ENCODE measurements at regions not wholly inside any gene's neighbourhood (a gene's known extent, or its start where the extent isn't known, plus 50 kb on each side); places are given as distances from the start of the nearest gene placed in this dataset.

- no peak for TF ChIP-seq Cebpa-rat (IDR thresholded peaks at IDR 0.05)
- Histone ChIP-seq H3K4me3 (no peak overlapping the region), H3K4me2 (no peak overlapping the region), H3K36me3 (no peaks in the 10 kb centered on the region), H3K27me3 (no peaks in the 10 kb centered on the region), H3K27ac (no peak overlapping the region), H3K9ac (no peak overlapping the region), H3K4me1 (no peaks in the 10 kb centered on the region), H4K20me1 (no peaks in the 10 kb centered on the region), H3K9me3 (0 out of 2 replicates have a peak, but pooled peaks cover under 1% of the 10 kb centered on the region)
Observed at GRCh38 chr13:109301726-109302125, 484.7 kb downstream of the IRS2 start.

GRCh38 chr13:109301276-109301675, 485.1 kb downstream of the IRS2 start:
- H3K9me3 ChIP-seq = peaks cover 5% of the 10 kb centered on the region; the same call in 1 of the 2 replicates
- no peak overlapping the region for H3K9ac ChIP-seq
- no peaks in the 10 kb centered on the region for H3K27me3 ChIP-seq
- no peak overlapping the region for H3K4me3 ChIP-seq
- no peak overlapping the region for H3K4me2 ChIP-seq
- no peaks in the 10 kb centered on the region for H4K20me1 ChIP-seq
- no peak for TF ChIP-seq Cebpa-rat (IDR thresholded peaks at IDR 0.05)
- no peaks in the 10 kb centered on the region for H3K4me1 ChIP-seq
- H3K36me3 ChIP-seq = no peaks in the 10 kb centered on the region
- H3K27ac ChIP-seq = no peak overlapping the region

- Histone ChIP-seq H3K9ac (no peak overlapping the region), H3K9me3 (peaks cover 33% of the 10 kb centered on the region), H3K36me3 (0 out of 2 replicates have a peak, but pooled peaks cover 7% of the 10 kb centered on the region), H3K27me3 (no peaks in the 10 kb centered on the region), H3K4me2 (no peak overlapping the region), H3K4me3 (no peak overlapping the region), H4K20me1 (no peaks in the 10 kb centered on the region), H3K27ac (no peak overlapping the region), H3K4me1 (no peaks in the 10 kb centered on the region)
- no peak for TF ChIP-seq Cebpa-rat (IDR thresholded peaks at IDR 0.05)
Observed at GRCh38 chr13:109297628-109298027, 488.8 kb downstream of the IRS2 start.

- H3K27me3 ChIP-seq = no peaks in the 10 kb centered on the region
- H3K36me3 ChIP-seq = 0 out of 2 replicates have a peak, but pooled peaks cover 7% of the 10 kb centered on the region
- peaks cover 33% of the 10 kb centered on the region for H3K9me3 ChIP-seq
- no peak overlapping the region for H3K4me3 ChIP-seq
- no peak overlapping the region for H3K27ac ChIP-seq
- no peak overlapping the region for H3K9ac ChIP-seq
- TF ChIP-seq Cebpa-rat (IDR thresholded peaks at IDR 0.05) = no peak
- H3K4me1 ChIP-seq = peaks cover 31% of the 10 kb centered on the region
- H4K20me1 ChIP-seq = no peaks in the 10 kb centered on the region
- H3K4me2 ChIP-seq = no peak overlapping the region
Observed at GRCh38 chr13:109293166-109293565, 493.2 kb downstream of the IRS2 start.

- H3K4me1 ChIP-seq = peaks cover 31% of the 10 kb centered on the region
- H3K27me3 ChIP-seq = no peaks in the 10 kb centered on the region
- H3K36me3 ChIP-seq = no peaks in the 10 kb centered on the region
- H4K20me1 ChIP-seq = no peaks in the 10 kb centered on the region
- H3K4me3 ChIP-seq = no peak overlapping the region
- H3K9ac ChIP-seq = no peak overlapping the region
- no peak overlapping the region for H3K4me2 ChIP-seq
- H3K27ac ChIP-seq = no peak overlapping the region
- no peak for TF ChIP-seq Cebpa-rat (IDR thresholded peaks at IDR 0.05)
- no peaks in the 10 kb centered on the region for H3K9me3 ChIP-seq
Observed at GRCh38 chr13:109288151-109288709, 498.2 kb downstream of the IRS2 start.

GRCh38 chr13:109287553-109287952, 498.8 kb downstream of the IRS2 start:
- Histone ChIP-seq H3K4me1 (peaks cover 31% of the 10 kb centered on the region), H3K4me2 (no peak overlapping the region), H3K9ac (no peak overlapping the region)

GRCh38 chr13:109285586-109285985, 500.8 kb downstream of the IRS2 start:
- TF ChIP-seq Cebpa-rat (IDR thresholded peaks at IDR 0.05) = no peak
- Histone ChIP-seq H3K9me3 (no peaks in the 10 kb centered on the region), H3K27ac (no peak overlapping the region), H3K27me3 (no peaks in the 10 kb centered on the region), H4K20me1 (no peaks in the 10 kb centered on the region), H3K36me3 (no peaks in the 10 kb centered on the region), H3K9ac (no peak overlapping the region), H3K4me3 (no peak overlapping the region), H3K4me2 (no peak overlapping the region), H3K4me1 (peaks cover 13% of the 10 kb centered on the region)

More at GRCh38 chr13:109287553-109287952, 498.8 kb downstream of the IRS2 start:
- no peaks in the 10 kb centered on the region for H3K9me3 ChIP-seq
- no peaks in the 10 kb centered on the region for H3K36me3 ChIP-seq
- H3K4me3 ChIP-seq = no peak overlapping the region
- no peaks in the 10 kb centered on the region for H3K27me3 ChIP-seq
- no peak for TF ChIP-seq Cebpa-rat (IDR thresholded peaks at IDR 0.05)
- no peaks in the 10 kb centered on the region for H4K20me1 ChIP-seq
- H3K27ac ChIP-seq = no peak overlapping the region

GRCh38 chr13:109281903-109282635, 504.3 kb downstream of the IRS2 start:
- Histone ChIP-seq H3K9ac (no peak overlapping the region), H3K4me1 (no peaks in the 10 kb centered on the region), H3K36me3 (no peaks in the 10 kb centered on the region), H3K9me3 (no peaks in the 10 kb centered on the region), H3K4me3 (no peak overlapping the region), H4K20me1 (no peaks in the 10 kb centered on the region), H3K27ac (no peak overlapping the region), H3K4me2 (no peak overlapping the region), H3K27me3 (no peaks in the 10 kb centered on the region)
- no peak for TF ChIP-seq Cebpa-rat (IDR thresholded peaks at IDR 0.05)

GRCh38 chr13:109281017-109281902, 505.1 kb downstream of the IRS2 start:
- no peaks in the 10 kb centered on the region for H3K27me3 ChIP-seq
- H3K27ac ChIP-seq = no peak overlapping the region
- H3K9ac ChIP-seq = no peak overlapping the region
- no peaks in the 10 kb centered on the region for H4K20me1 ChIP-seq
- H3K4me2 ChIP-seq = no peak overlapping the region
- no peak for TF ChIP-seq Cebpa-rat (IDR thresholded peaks at IDR 0.05)
- H3K36me3 ChIP-seq = no peaks in the 10 kb centered on the region
- no peaks in the 10 kb centered on the region for H3K9me3 ChIP-seq
- no peaks in the 10 kb centered on the region for H3K4me1 ChIP-seq
- H3K4me3 ChIP-seq = no peak overlapping the region

- TF ChIP-seq Cebpa-rat (IDR thresholded peaks at IDR 0.05) = no peak
- Histone ChIP-seq H3K27ac (no peak overlapping the region), H3K4me3 (no peak overlapping the region), H3K9me3 (no peaks in the 10 kb centered on the region), H4K20me1 (no peaks in the 10 kb centered on the region), H3K36me3 (no peaks in the 10 kb centered on the region), H3K4me2 (no peak overlapping the region), H3K27me3 (no peaks in the 10 kb centered on the region), H3K4me1 (peaks cover 22% of the 10 kb centered on the region), H3K9ac (no peak overlapping the region)
Observed at GRCh38 chr13:109276261-109276660, 510.1 kb downstream of the IRS2 start.

Measured in BLaER1 (cell line).